HG03442 (cell line): ENCODE measurements at regions not wholly inside any gene's neighbourhood (a gene's known extent, or its start where the extent isn't known, plus 50 kb on each side); places are given as distances from the start of the nearest gene placed in this dataset.

Experiments used
- ATAC-seq: cut with Tn5 transposase; IDR thresholded peaks from one replicate; pipeline ENCODE4 v1.9.1; 2021; ENCODE audit warnings: mild to moderate bottlenecking, moderate library complexity; ENCODE audit not compliant: unreplicated experiment

DNA sequence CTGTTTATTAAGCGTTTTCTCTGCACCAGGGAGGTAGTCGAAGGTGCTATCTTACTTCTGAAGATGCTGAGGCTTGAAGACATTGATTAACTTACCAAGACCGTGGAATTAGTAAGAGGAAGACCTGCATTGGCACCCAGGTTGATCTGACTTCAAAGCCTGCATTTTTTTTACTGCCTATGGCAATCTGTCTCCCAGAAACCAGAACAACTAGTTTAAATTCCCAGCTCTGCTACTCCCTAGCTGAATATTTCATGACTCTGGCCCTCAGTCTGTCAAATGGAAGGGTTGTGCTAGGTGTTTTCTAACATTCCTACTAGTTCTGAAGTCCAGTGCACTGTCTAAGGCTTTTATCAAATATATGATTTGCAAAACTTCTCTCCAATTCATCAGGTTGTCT, 52.0 kb upstream of the GRAMD1B start:
- no peak for ATAC-seq

DNA sequence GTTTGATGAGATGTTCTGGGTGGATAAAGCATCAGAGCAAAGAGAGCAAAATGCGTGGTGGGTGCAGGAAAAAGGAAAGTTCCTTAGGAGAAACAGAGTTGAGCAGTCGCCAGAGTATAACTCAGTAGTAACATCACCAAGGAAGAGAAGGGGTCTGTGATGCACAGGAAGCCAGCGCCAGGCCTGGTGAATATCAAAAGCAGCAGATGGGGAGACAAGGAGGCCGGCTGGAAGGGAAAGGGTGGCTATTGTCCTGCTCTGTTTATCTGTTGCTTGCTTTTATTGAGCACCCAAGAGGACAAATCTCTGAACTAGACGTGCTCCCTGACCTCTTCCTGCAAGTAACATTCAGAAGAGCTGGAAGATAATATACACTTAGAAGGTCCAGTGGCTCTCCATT, 52.7 kb upstream of the GRAMD1B start:
- no peak for ATAC-seq

DNA sequence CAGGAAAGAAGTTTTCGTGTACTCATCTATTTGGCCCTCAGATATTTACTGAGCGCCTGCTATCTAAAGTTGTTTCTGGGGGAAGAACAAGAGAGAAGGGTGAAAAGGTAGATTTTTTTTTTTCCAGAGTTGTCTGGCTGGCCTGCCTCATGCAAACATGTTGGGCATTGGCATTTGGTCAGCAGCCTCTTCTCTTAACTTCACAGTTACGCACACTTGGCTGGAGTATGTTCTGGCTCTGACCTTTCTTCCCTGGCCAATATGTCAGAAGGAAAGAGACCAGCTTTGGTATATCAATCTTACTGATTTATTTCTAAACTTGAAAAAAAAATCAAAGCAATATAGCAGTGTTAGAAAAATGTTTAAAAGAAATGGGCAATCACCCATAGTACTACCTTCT, 54.2 kb upstream of the GRAMD1B start:
- ATAC-seq, result no peak

DNA sequence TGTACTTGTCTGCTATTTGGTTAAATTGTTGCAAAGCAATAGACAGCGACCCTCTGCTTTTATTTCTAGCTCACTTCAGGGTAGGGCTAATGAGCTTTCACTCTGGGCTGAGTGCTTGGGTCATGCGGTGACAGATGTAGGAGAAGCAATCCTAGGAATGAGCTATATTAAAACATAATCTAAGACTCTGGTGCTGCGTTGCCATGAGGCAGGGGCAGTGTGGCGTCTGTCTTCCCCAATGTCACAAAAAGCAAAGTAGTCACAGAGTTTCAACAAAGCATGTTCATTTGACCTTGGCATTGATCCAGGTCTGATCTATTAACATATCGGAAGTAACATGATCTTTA, 55.5 kb upstream of the GRAMD1B start:
- no peak for ATAC-seq

DNA sequence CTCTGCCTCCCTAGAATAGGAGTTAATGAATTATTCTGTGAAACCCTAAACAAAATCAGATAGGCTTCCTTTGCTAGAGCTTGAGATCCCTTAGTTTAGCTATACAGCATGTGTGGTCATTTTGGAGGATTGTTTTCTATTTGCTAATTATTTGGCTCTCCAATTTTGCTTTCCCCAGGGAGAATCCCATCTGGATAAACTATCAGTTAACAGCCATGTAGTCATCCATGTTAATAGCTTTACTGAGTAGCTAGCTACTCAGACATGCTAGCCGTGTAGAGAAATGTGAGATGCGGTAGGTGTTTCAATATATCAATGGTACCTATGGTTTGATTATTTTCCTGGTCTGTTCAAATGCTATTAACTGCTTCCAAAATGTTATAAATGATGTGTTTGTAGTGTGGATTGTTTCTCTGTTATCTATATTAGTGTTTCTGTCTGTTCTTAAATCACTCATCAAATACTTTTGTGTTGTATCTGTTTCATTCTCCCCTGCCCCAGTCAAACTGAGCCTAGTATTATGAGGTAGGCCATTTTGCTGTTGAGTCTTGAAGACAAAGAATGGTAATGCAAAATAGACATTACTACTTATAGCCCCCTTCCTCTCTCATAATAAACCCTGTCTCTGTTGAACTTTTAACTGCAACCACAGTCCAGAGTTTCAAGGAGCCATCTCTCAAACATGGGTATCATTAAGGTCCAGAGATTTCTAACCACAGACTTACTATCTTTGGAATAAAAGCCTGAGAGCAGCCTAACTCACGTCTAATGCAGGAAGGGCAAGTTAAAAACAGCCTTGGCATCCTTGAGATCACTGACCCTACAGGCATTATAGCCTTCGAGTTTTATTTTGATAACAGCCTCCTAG, 56.1 kb upstream of the GRAMD1B start:
- ATAC-seq, result no peak

DNA sequence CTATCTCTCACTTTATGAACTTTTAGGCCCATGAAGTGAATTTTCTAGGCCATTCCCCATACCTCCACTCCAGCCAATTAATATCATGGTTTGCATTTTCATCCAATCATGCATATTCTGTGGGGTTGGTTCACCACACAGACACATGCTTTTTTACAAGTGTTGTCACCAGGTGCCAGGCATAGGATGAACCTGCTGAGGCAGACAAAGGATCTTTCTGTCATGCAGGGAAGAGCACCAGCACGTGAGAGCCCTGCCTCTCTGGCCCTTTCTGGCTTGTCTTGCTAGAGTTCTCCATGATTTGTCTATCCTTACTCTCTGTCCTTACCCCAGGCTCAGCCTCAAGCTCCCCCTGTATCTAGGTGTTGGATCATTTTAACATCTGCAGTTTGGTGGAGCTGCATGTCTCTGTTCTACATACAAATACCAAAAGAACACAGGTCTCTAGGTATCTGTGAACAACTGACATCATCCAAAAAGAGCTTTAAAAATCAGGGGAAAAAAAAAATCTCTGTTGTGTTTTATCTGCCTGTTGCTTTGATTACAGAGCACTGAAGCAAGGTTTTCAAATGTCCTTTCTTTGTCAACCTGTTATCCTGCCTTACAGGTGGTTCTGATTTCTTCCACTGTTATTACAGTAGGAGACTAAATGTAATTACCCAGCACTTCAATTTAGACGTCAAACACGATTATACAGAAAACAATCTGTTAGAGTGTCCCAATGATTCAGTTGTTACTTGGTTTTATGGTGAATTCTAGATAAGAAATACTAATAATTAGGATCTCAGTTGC, 58.4 kb upstream of the GRAMD1B start:
- no peak for ATAC-seq

DNA sequence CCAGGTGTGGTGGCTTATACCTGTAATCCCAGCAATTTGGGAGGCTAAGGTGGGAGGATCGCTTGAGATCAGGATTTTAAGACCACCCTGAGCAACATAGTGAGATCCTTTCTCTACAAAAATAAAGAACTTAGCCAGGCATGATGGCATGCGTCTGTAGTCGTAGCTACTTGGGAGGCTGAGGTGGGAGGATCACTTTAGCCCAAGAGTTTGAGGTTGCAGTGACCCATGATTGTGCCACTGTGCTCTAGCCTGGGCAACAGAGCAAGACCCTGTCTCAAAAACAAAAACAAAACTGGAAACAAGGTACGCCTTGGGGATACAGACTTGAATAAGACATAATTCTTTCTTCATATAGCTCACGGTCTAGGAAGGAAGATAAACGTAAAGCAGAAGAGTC, 63.1 kb upstream of the GRAMD1B start:
- ATAC-seq, result no peak

DNA sequence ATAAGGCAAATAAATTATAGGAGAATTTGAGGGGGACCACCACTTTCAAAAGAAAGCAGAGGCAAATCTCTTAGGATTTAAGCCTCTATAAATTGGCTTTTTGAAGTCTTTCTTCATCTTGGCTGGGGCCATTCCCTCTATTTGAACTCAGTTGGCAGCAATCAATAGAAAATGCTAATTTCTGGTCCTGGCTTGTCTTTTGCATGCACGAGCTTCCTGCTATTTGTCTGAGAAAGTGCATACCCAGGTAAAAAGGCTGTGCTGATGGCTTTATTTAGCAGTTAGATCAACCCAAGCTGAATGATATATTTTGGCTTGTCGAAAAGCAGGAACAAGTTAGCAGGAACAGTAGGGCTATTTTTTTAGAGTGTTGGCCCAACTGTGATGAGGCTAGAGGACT, 64.1 kb upstream of the GRAMD1B start:
- no peak for ATAC-seq

DNA sequence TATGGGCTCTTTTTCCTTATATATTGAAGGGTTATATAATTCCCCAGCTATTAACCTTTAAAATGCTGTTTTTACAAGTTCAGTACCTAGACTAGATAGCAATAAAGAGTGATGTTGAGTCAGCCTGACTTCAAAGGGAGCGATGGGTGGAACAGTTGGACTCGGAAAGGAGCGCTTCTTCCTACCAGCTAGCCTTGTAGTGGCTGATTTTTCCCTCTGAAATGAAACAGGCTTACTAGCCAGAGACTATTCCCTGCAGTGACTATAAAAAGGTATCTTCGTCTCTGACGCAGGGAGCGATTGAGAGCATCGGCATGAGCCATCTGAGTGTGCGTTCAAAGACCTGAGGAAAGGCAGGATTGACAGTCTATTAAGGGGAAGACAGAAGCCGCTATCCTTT, 66.0 kb upstream of the GRAMD1B start:
- ATAC-seq, result no peak

DNA sequence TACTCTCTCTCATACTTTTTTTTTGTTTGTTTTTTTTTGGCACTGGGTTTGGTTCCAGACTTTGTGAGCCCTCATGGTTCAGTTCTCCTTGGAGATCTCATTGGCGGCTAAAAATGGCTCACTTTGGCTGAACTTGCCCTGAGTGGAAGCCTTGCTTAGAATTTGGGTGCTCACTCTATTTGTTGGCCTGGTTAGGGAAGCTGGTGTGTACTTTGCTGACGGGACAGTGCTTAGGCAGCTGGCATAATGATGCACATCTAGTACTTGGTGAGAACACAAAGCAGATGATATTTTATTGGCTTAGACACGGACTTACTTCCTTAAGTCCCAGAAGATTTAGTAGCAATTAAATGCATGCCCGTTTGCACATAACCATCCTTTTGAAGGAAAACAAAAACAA, 66.5 kb upstream of the GRAMD1B start:
- ATAC-seq, result no peak

DNA sequence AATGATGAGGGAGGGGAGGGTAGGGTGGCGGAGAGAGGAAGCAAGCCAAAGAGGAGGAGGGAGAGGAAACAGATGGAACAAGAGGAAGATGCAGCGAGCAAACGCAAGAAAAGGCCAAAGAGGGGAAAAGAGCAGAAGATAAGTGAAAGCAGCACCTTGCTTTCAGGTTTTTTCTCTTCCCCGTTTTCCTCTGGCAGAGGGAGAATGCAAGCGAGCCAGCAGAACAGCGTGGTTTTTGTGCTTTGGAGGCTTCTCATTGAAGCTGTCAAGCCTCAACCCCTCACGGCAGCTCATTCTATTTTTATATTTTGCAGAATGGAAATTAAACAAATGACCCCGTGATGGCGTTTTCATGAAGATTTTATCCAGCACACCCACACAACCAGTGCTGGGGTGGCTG, 67.1 kb upstream of the GRAMD1B start:
- ATAC-seq, result no peak

DNA sequence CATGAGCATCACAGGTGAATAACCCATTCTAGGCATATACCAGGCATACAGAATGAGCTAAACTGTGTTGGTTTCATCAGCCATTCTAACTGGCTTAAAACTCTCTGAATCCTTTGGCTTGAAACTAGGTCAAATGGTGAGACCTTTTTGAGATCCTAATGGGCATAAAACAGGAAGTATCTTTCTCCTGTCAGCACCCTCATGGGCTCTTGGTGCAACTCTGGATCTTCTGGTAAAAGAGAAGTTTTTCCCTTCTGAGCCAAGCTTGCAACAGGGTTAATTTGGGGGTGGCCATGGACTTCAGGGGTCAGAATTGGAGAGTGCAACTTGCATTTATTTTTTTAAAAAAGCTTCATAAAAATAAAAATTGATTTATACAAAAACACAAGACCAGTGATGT, 67.9 kb upstream of the GRAMD1B start:
- no peak for ATAC-seq

DNA sequence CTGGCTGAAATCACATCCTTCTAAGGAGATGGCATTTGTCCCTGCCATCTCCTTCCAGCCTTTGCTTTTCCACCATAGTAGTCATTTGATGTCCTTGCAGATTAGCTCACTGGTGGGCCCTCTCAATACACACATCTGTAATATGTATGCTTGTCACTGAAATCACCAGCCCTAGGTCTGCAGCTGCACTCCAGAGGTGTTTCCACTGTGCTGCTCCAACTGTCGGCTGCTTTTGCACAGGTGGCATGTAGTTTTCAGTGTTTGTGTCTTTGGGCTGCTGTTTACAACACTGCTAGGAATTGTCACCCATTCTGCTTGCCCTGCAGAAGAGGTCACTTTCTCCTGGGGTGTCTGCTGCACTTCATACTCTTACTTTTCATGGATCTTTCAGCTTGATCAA, 69.0 kb upstream of the GRAMD1B start:
- no peak for ATAC-seq

DNA sequence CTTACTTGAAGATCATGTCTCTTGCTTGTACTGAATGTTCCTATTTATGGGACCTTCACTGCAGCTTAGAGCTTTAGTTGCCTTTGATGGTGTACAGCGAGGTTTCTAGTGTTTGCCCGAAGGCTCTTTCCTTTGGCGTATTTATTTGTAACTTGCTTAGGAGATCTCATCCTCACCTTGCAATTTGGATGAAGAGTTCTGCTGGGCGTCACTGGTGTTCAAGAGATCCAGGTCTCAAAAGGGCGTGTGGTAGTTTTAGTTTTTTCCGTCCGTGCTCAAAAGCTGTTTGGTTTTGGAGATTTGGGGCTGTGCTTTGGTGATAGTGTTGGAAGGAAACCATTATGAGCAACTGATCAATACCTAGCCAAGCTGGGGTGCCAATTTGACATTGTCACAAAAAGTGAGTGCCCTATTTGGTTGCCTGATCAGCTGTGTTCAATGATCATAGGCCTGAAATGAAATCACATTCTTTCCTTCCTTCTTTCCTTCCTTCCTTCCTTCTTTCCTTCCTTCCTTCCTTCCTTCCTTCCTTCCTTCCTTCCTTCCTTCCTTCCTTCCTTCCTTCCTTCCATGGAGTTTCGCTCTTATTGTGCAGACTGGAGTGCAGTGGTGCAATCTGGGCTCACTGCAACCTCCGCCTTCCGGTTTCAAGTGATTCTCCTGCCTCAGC, 69.7 kb upstream of the GRAMD1B start:
- ATAC-seq, result no peak

DNA sequence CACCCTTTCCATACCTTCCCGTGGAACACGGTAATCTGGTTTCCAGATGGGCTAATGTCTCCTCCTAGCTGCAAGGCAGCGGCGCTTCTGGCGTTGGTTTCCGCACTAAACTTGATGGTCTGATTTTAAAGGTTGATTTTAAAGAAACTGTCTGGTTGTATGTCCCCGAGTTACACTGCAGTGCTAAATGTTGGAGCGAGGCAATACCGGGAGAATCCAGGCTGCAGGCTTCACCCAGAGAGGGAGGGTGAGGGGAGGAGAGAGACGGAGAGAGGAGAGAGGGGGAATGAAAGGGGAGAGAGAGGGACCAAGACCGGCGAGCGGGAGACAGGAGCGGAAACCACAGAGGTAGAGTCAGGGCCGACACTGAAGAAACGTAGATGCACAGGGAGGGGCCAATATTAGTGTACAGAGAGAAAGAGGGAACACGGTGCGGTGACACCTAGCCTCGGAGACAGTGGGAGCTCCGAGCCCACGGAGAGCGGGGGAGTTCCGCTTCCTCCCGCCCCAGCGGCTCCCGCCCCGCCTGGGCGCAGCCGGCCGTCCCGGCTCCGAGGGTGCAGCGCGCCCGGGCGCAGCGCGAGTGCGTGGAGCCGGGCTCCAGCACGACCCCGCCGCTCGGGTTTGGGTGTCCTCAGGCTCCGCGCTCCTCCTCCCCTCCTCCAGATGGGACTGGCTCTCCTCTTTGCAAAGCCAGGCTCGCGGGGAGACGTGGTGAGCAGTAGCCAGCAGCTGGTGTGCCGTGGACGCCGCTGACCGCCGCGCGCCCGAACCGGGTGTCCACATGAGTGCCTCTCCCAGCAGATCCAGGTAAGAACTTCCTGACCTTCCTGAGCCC, 71.9 kb upstream of the GRAMD1B start:
- peak; percentile 66 for ATAC-seq

DNA sequence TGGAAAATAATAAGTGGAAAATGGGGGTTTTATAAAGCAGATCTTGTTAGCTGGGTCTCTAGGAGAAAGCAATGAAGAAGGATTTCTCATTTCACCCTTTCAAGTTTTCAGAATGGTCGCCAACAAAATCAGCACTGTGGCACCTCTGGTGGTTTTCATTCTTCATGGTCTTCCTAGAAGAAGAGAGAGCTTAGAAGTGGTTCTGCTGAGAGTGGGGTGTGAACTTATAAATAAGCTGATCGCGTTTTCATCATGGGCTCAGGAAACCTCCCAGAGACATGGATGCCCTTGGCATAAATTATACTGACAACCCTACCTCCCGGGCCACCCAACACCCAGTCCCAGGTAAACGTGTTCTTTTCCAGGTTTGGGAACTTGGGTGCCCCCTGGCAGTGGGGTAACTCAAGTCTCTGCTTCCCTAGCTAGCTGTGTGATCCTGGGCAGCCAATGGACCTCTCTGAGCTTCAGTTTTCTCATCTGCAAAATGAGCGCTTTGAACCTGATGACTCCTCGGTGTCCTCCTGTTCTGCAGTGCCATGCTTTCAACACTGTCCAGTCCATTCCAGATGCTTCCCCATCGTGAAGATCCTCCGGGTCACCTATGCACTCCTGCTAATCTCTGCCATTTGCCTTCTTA, 72.6 kb upstream of the GRAMD1B start:
- ATAC-seq, result no peak

DNA sequence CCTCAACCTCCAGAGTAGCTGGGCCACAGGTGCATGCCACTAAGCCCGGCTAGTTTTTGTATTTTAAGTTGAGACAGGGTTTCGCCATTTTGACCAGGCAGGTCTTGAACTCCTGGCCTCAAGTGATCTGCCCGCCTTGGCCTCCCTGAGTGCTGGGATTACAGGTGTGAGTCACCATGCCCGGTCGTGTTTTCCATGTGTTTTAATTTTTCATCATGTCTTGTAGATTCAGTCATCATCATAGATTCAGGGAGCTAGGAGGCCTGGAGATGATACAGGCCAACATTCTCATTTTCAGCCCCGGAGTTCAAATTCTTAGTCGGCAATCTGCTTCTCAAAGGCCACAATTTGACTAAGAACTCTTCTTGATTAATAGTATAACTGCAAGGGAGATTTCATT, 73.5 kb upstream of the GRAMD1B start:
- no peak for ATAC-seq

DNA sequence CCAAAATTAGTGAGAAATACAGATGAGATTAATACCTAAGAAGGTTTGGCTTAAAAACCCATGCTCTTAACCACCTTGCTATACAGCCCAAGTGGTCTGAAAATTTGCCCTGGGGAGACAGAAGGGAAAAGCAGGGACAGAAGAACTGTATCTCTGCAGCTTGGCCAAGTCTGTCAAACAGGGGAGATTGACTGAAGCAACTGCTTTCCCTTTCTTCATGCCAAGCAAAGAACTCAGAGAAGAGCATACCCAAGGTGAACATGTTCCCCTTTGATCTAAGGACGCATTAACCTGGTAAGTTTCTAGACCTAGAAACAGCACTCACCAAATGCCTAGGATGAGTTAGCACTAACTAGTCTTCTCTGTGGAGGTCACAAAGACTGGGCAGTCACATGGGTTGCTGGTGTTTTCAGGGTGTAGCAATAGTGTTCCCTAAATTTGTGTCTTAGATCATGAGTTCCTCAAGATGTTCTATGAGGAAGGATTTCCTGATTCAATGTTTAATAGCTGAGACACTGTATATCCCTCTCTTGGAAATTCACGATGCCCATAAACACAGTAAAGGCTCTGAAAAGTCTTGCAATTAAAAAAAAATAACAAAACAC, 75.6 kb upstream of the GRAMD1B start:
- no peak for ATAC-seq

DNA sequence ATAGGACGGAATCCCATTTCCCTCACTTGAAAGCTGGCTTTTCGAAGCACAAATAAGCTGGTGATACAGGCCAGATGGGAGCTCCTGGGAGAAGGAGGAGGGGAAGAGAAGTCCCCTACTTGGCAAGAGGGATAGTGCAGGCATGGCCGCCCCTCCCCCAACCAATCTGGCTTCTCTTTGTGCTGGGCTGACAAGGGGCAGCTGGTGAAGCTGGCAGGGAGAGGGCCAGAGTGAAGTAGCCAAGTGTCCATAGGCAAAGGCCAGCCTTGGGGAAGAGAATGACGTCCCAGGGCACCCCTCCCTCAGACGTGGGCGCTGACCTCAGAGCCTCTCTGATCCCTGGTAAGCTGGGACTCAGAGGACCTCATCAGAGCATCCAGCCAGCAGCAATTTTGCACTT, 78.7 kb upstream of the GRAMD1B start:
- ATAC-seq, result no peak

DNA sequence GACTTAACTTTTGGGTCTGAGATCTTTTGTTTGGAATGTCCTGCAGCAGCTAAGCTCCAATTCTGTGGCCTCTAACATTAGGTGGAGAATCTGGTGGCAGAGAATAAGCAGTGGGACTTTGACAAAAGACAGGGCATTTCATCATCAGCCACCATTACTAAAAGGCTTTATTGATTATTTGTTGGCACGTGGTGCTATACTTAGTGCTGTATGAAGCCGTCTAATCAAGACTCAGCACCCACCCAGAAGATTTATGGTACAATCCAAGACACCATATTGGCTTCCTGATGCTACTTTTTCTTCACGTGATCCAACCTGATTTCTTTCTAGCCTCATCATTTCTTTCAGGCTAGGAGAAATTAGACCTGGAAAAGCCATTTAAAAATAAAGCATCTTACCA, 80.7 kb upstream of the GRAMD1B start:
- ATAC-seq, result no peak
